MM.1S (cell line): ENCODE measurements at regions not wholly inside any gene's neighbourhood (a gene's known extent, or its start where the extent isn't known, plus 50 kb on each side); places are given as distances from the start of the nearest gene placed in this dataset.

Source experiments
- DNase-seq: peaks from one replicate; pipeline ENCODE4 v3.0.0-alpha.2; 2015
- H2AFZ ChIP-seq: fragments of 300-600 bp; sonication (generic); 2 replicates; pipeline ENCODE4 v1.6.0; 2016; ENCODE audit warnings: antibody characterized with exemption, low read length
- H3F3A ChIP-seq: fragments of 300-600 bp; sonication (generic); 2 replicates; pipeline ENCODE4 v1.6.1; 2016; ENCODE audit warnings: mild to moderate bottlenecking, antibody characterized with exemption, low read length, moderate library complexity, mixed read lengths; ENCODE audit not compliant: insufficient read depth
- H3K27ac ChIP-seq: fragments of 300-600 bp; sonication (generic); 2 replicates; pipeline ENCODE4 v1.5.1; 2016; ENCODE audit warnings: mild to moderate bottlenecking, low read length
- H3K27me3 ChIP-seq: fragments of 300-600 bp; sonication (generic); replicated peaks from 2 replicates; pipeline ENCODE4 v1.6.0; 2016; ENCODE audit warnings: low read length; ENCODE audit not compliant: insufficient read depth
- H3K36me3 ChIP-seq: fragments of 300-600 bp; sonication (generic); replicated peaks from 2 replicates; pipeline ENCODE4 v1.6.1; 2016; ENCODE audit warnings: mild to moderate bottlenecking, low read length, mixed read lengths; ENCODE audit not compliant: insufficient read depth
- H3K4me1 ChIP-seq: fragments of 300-600 bp; sonication (generic); 2 replicates; pipeline ENCODE4 v1.6.1; 2016; ENCODE audit warnings: low read length, mixed read lengths
- H3K4me2 ChIP-seq: fragments of 300-600 bp; sonication (generic); 2 replicates; pipeline ENCODE4 v1.6.0; 2016; ENCODE audit warnings: low read depth, low read length
- H3K4me3 ChIP-seq: fragments of 300-600 bp; sonication (generic); 2 replicates; pipeline ENCODE4 v1.5.1; 2016; ENCODE audit warnings: low read length, mixed read lengths
- H3K79me2 ChIP-seq: fragments of 300-600 bp; sonication (generic); 2 replicates; pipeline ENCODE4 v1.6.1; 2016; ENCODE audit warnings: mixed run types, low read length, mixed read lengths
- H3K9ac ChIP-seq: fragments of 300-600 bp; sonication (generic); 2 replicates; pipeline ENCODE4 v1.6.1; 2016; ENCODE audit warnings: low read length, mixed read lengths
- H3K9me2 ChIP-seq: fragments of 300-600 bp; sonication (generic); replicated peaks from 2 replicates; pipeline ENCODE4 v1.6.1; 2016; ENCODE audit warnings: mild to moderate bottlenecking, low read length, mixed read lengths; ENCODE audit not compliant: insufficient read depth
- H3K9me3 ChIP-seq: fragments of 300-600 bp; sonication (generic); replicated peaks from 2 replicates; pipeline ENCODE4 v1.6.1; 2016; ENCODE audit warnings: mild to moderate bottlenecking, low read length, mixed read lengths; ENCODE audit not compliant: insufficient read depth
- H4K20me1 ChIP-seq: fragments of 300-600 bp; sonication (generic); 2 replicates; pipeline ENCODE4 v1.6.1; 2016; ENCODE audit warnings: mild to moderate bottlenecking, low read length, moderate library complexity, mixed read lengths; ENCODE audit not compliant: insufficient read depth
- CTCF ChIP-seq: fragments of 300-600 bp; sonication (generic); IDR thresholded peaks from 2 replicates; pipeline ENCODE4 v1.5.1; 2016; ENCODE audit warnings: antibody characterized with exemption, low read length, mixed read lengths
- EZH2 ChIP-seq: fragments of 300-600 bp; sonication (generic); optimal IDR thresholded peaks from 2 replicates; pipeline ENCODE3; 2017; ENCODE audit warnings: low read depth, mild to moderate bottlenecking, antibody characterized with exemption, low read length, mixed read lengths
- EZH2phosphoT487 ChIP-seq: fragments of 300-600 bp; sonication (generic); IDR thresholded peaks from 2 replicates; pipeline ENCODE4 v1.6.1; 2018; ENCODE audit warnings: antibody characterized with exemption, low read length

GRCh38 chr6:153898360-153899059 lies 140.5 kb upstream of the OPRM1 start:
- Histone ChIP-seq H3K27ac (no peak overlapping the region), H3K4me2 (no peak overlapping the region), H3K36me3 (no peaks in the 10 kb centered on the region), H3K9me2 (no peaks in the 10 kb centered on the region), H3K4me1 (no peaks in the 10 kb centered on the region), H3K9ac (no peak overlapping the region), H4K20me1 (no peaks in the 10 kb centered on the region), H3K27me3 (no peaks in the 10 kb centered on the region), H2AFZ (no peak overlapping the region), H3K4me3 (no peak overlapping the region), H3F3A (no peaks in the 10 kb centered on the region), H3K79me2 (no peaks in the 10 kb centered on the region), H3K9me3 (no peaks in the 10 kb centered on the region)
- TF ChIP-seq EZH2 = no peak
- no peak for TF ChIP-seq EZH2phosphoT487
- no peak for TF ChIP-seq CTCF
- DNase-seq = no peak

GRCh38 chr6:153882411-153882810 lies 156.6 kb upstream of the OPRM1 start:
- no peak for DNase-seq
- Histone ChIP-seq H3K4me2 (no peak overlapping the region), H2AFZ (no peak overlapping the region), H4K20me1 (no peaks in the 10 kb centered on the region), H3K79me2 (no peaks in the 10 kb centered on the region), H3K9ac (no peak overlapping the region), H3K36me3 (no peaks in the 10 kb centered on the region), H3K9me3 (no peaks in the 10 kb centered on the region), H3F3A (no peaks in the 10 kb centered on the region), H3K27me3 (no peaks in the 10 kb centered on the region), H3K4me3 (no peak overlapping the region), H3K9me2 (no peaks in the 10 kb centered on the region), H3K27ac (no peak overlapping the region), H3K4me1 (no peaks in the 10 kb centered on the region)
- TF ChIP-seq CTCF (no peak), EZH2phosphoT487 (no peak), EZH2 (no peak)

- Histone ChIP-seq H3K9me3 (no peaks in the 10 kb centered on the region), H3K9ac (no peak overlapping the region), H3K4me3 (no peak overlapping the region), H3K4me1 (no peaks in the 10 kb centered on the region), H2AFZ (no peak overlapping the region), H3K4me2 (no peak overlapping the region), H4K20me1 (no peaks in the 10 kb centered on the region), H3K27me3 (no peaks in the 10 kb centered on the region), H3K9me2 (no peaks in the 10 kb centered on the region), H3K79me2 (no peaks in the 10 kb centered on the region), H3K27ac (no peak overlapping the region), H3K36me3 (no peaks in the 10 kb centered on the region), H3F3A (no peaks in the 10 kb centered on the region)
- DNase-seq = no peak
- TF ChIP-seq EZH2phosphoT487 (no peak), CTCF (no peak), EZH2 (no peak)
Measured at GRCh38 chr6:153873541-153873940, 165.5 kb upstream of the OPRM1 start.
